ENCODE measurements at regions not wholly inside any gene's neighbourhood (a gene's known extent, or its start where the extent isn't known, plus 50 kb on each side); places are given as distances from the start of the nearest gene placed in this dataset.

DNA sequence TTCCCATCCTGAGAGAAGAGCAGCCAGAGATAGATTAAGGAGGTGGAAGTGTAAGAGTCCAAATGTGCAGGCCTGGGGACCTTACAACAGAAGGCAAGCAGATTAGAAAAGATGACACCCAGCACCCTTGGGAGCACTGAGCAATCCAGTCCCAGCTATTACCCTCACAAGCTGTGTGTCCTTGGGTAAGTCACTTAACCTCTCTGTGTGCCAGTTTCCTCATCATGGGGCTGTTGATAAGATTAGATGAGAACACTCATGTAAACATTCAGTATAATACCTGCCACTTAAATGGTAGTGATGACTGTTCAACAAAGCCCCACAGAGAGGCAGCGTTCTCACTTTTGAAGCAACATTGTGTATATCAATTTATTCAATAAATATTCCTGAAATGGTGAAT is 114.8 kb upstream of the CST7 start:
- no peak overlapping the region for H3K9ac ChIP-seq (ENCODE audit: low read depth, low read length, poor library complexity)
- H2AK5ac ChIP-seq (ENCODE audit: low read depth, low read length) = no peak overlapping the region
- H3K23ac ChIP-seq (ENCODE audit: low read depth, low read length, poor library complexity) = no peak overlapping the region
- H2BK5ac ChIP-seq (ENCODE audit: low read length) = no peak overlapping the region
- no peak overlapping the region for H2BK12ac ChIP-seq (ENCODE audit: low read length)
- no peak overlapping the region for H2BK120ac ChIP-seq (ENCODE audit: low read depth, low read length)
- H3K27me3 ChIP-seq (ENCODE audit: control insufficient read depth in 3 of 3, insufficient read depth in 3 of 3, low read depth in 1 of 3, low read length in 3 of 3) = no peaks in the 10 kb centered on the region
- no peak overlapping the region for H2BK15ac ChIP-seq (ENCODE audit: low read length)
- no peak overlapping the region for H4K91ac ChIP-seq (ENCODE audit: low read depth, low read length, poor library complexity)
- H3K14ac ChIP-seq (ENCODE audit: low read length) = no peak overlapping the region
- no peaks in the 10 kb centered on the region for H3K9me3 ChIP-seq (replicated peaks in 1 of 2; ENCODE audit: control insufficient read depth in 2 of 2, insufficient read depth in 1 of 2, low read depth in 1 of 2, low read length in 2 of 2)
- H3K4me2 ChIP-seq (ENCODE audit: insufficient read depth, low read length, poor library complexity, severe bottlenecking) = no peak overlapping the region
- no peak overlapping the region for H2AFZ ChIP-seq (ENCODE audit: low read length)
- no peaks in the 10 kb centered on the region for H3K36me3 ChIP-seq (replicated peaks in 1 of 2; ENCODE audit: control insufficient read depth in 2 of 2, insufficient read depth in 2 of 2, low read length in 2 of 2)
- no peaks in the 10 kb centered on the region for H3K79me1 ChIP-seq (ENCODE audit: low read depth, low read length)
- H3K18ac ChIP-seq (ENCODE audit: low read length) = no peak overlapping the region
- no peaks in the 10 kb centered on the region for H3K4me1 ChIP-seq (ENCODE audit: control insufficient read depth in 2 of 2, insufficient read depth in 1 of 2, low read depth in 1 of 2, low read length in 2 of 2)
- no CpG with 5 or more reads among the region's 1 CpG for WGBS, 2 donors (ENCODE audit: extremely low coverage in 2 of 2, insufficient read length in 2 of 2, insufficient replicate concordance in 1 of 2)
- no peak overlapping the region for H3K4ac ChIP-seq (ENCODE audit: low read length)
- no peak overlapping the region for H3K4me3 ChIP-seq (ENCODE audit: low read length in 2 of 2)
- DNase-seq (ENCODE audit: low spot score) = no peak
- no peak overlapping the region for H3K27ac ChIP-seq (replicated peaks; ENCODE audit: low read length)
- H4K8ac ChIP-seq (ENCODE audit: low read depth, low read length) = no peak overlapping the region

DNA sequence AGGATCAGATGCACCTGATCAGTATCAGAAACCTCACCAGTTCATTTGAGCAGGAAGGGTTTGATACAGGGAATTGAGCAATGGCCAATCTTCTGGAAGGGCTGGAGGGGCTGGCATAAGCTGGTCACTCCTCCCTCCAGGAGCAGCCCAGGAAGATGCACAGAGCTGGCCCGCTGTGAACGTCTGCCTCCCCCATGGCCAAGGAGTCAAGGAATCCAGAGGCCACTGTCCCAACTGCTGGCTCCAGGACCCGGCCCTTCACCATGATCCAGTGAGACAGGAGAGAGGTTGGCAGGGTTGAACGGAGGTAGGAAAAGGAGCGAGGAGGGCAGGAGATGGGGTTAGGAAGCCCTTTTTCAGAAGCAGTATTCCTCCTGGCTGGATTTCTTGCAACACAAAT is 113.9 kb upstream of the CST7 start:
- Histone ChIP-seq H3K4me2 (ENCODE audit: insufficient read depth, low read length, poor library complexity, severe bottlenecking) (no peak overlapping the region), H2BK15ac (ENCODE audit: low read length) (no peak overlapping the region), H3K79me1 (ENCODE audit: low read depth, low read length) (no peaks in the 10 kb centered on the region), H3K9ac (ENCODE audit: low read depth, low read length, poor library complexity) (no peak overlapping the region), H3K36me3 (replicated peaks in 1 of 2; ENCODE audit: control insufficient read depth in 2 of 2, insufficient read depth in 2 of 2, low read length in 2 of 2) (no peaks in the 10 kb centered on the region), H2BK120ac (ENCODE audit: low read depth, low read length) (no peak overlapping the region), H3K23ac (ENCODE audit: low read depth, low read length, poor library complexity) (no peak overlapping the region), H3K4me3 (ENCODE audit: low read length in 2 of 2) (no peak overlapping the region), H3K14ac (ENCODE audit: low read length) (no peak overlapping the region), H2AFZ (ENCODE audit: low read length) (no peak overlapping the region), H4K91ac (ENCODE audit: low read depth, low read length, poor library complexity) (no peak overlapping the region), H3K18ac (ENCODE audit: low read length) (no peak overlapping the region), H3K9me3 (replicated peaks in 1 of 2; ENCODE audit: control insufficient read depth in 2 of 2, insufficient read depth in 1 of 2, low read depth in 1 of 2, low read length in 2 of 2) (no peaks in the 10 kb centered on the region), H3K4me1 (ENCODE audit: control insufficient read depth in 2 of 2, insufficient read depth in 1 of 2, low read depth in 1 of 2, low read length in 2 of 2) (no peaks in the 10 kb centered on the region), H2AK5ac (ENCODE audit: low read depth, low read length) (no peak overlapping the region), H3K4ac (ENCODE audit: low read length) (no peak overlapping the region), H3K27me3 (ENCODE audit: control insufficient read depth in 3 of 3, insufficient read depth in 3 of 3, low read depth in 1 of 3, low read length in 3 of 3) (no peaks in the 10 kb centered on the region), H2BK12ac (ENCODE audit: low read length) (no peak overlapping the region), H3K27ac (replicated peaks; ENCODE audit: low read length) (no peak overlapping the region), H2BK5ac (ENCODE audit: low read length) (no peak overlapping the region), H4K8ac (ENCODE audit: low read depth, low read length) (no peak overlapping the region)
- WGBS, 2 donors (ENCODE audit: extremely low coverage in 2 of 2, insufficient read length in 2 of 2, insufficient replicate concordance in 1 of 2) = no CpG with 5 or more reads among the region's 5 CpGs
- no peak for DNase-seq (ENCODE audit: low spot score)

DNA sequence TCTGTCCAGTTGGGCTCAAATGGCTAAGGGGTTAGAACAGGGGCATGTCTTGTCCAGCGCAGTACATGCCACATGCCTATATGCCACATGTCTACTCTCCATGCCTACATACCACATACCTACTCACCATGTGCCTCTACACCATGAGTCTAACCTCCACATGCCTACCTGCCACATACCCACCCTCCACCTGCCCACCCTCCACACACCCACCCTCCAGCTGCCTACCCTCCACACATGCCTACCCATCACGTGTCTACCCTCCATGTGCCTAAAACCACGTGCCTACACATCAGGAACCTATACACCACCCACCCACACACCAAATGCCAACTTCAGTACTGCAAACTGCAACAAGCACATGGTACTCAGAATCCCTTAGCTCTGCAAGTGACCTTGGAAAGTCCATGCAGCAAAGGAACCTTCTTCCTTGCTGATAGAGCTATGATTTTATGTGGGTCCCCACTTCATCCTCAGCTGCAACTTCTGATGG is 113.0 kb upstream of the CST7 start:
- no peaks in the 10 kb centered on the region for H3K79me1 ChIP-seq (ENCODE audit: low read depth, low read length)
- H3K4me3 ChIP-seq (ENCODE audit: low read length in 2 of 2) = no peak overlapping the region
- H3K4ac ChIP-seq (ENCODE audit: low read length) = no peak overlapping the region
- H4K8ac ChIP-seq (ENCODE audit: low read depth, low read length) = no peak overlapping the region
- H2BK120ac ChIP-seq (ENCODE audit: low read depth, low read length) = no peak overlapping the region
- H3K18ac ChIP-seq (ENCODE audit: low read length) = no peak overlapping the region
- H2BK12ac ChIP-seq (ENCODE audit: low read length) = no peak overlapping the region
- no peak overlapping the region for H2AK5ac ChIP-seq (ENCODE audit: low read depth, low read length)
- no peak overlapping the region for H3K9ac ChIP-seq (ENCODE audit: low read depth, low read length, poor library complexity)
- H3K27me3 ChIP-seq (ENCODE audit: control insufficient read depth in 3 of 3, insufficient read depth in 3 of 3, low read depth in 1 of 3, low read length in 3 of 3) = no peaks in the 10 kb centered on the region
- H3K36me3 ChIP-seq (replicated peaks in 1 of 2; ENCODE audit: control insufficient read depth in 2 of 2, insufficient read depth in 2 of 2, low read length in 2 of 2) = no peaks in the 10 kb centered on the region
- no peak overlapping the region for H2BK5ac ChIP-seq (ENCODE audit: low read length)
- no CpG with 5 or more reads among the region's 3 CpGs for WGBS, 2 donors (ENCODE audit: extremely low coverage in 2 of 2, insufficient read length in 2 of 2, insufficient replicate concordance in 1 of 2)
- no peak overlapping the region for H4K91ac ChIP-seq (ENCODE audit: low read depth, low read length, poor library complexity)
- no peak overlapping the region for H3K14ac ChIP-seq (ENCODE audit: low read length)
- peak overlapping the region; percentile 15 for H2BK15ac ChIP-seq (ENCODE audit: low read length)
- H3K4me1 ChIP-seq (ENCODE audit: control insufficient read depth in 2 of 2, insufficient read depth in 1 of 2, low read depth in 1 of 2, low read length in 2 of 2) = no peaks in the 10 kb centered on the region
- H3K27ac ChIP-seq (replicated peaks; ENCODE audit: low read length) = no peak overlapping the region
- H2AFZ ChIP-seq (ENCODE audit: low read length) = no peak overlapping the region
- H3K23ac ChIP-seq (ENCODE audit: low read depth, low read length, poor library complexity) = no peak overlapping the region
- no peak for DNase-seq (ENCODE audit: low spot score)
- H3K9me3 ChIP-seq (replicated peaks in 1 of 2; ENCODE audit: control insufficient read depth in 2 of 2, insufficient read depth in 1 of 2, low read depth in 1 of 2, low read length in 2 of 2) = no peaks in the 10 kb centered on the region
- H3K4me2 ChIP-seq (ENCODE audit: insufficient read depth, low read length, poor library complexity, severe bottlenecking) = no peak overlapping the region

DNA sequence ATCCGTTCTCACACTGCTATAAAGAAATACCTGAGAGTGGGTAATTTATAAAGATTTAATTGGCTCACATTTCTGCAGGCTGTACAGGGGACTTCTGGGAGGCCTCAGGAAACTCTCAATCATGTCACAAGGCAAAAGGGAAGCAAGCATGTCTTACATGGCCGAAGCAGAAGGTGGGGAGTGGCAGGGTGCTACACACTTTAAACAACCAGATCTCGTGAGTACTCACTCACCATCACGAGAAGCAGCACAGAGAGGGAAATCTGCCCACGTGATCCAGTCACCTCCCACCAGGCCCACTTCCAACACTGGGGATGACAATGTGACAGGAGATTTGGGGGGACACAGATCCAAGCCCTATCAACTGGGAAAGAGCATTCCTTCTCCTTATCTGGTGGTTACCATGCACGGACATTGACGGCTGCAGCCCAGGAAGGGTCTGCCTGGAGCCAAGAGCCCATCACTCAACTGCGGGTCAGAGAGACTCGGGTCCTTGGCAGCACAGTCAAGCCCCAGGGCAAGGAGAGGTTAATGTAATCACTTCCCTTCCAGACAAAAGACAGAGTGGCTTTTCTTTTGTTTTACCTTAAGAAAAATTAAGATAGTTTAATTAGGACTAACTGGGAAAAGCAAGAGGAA is 112.3 kb upstream of the CST7 start:
- Histone ChIP-seq H2BK5ac (ENCODE audit: low read length) (no peak overlapping the region), H3K9me3 (replicated peaks in 1 of 2; ENCODE audit: control insufficient read depth in 2 of 2, insufficient read depth in 1 of 2, low read depth in 1 of 2, low read length in 2 of 2) (no peaks in the 10 kb centered on the region), H3K4me3 (ENCODE audit: low read length in 2 of 2) (no peak overlapping the region), H3K36me3 (replicated peaks in 1 of 2; ENCODE audit: control insufficient read depth in 2 of 2, insufficient read depth in 2 of 2, low read length in 2 of 2) (no peaks in the 10 kb centered on the region), H4K8ac (ENCODE audit: low read depth, low read length) (no peak overlapping the region), H4K91ac (ENCODE audit: low read depth, low read length, poor library complexity) (no peak overlapping the region), H3K18ac (ENCODE audit: low read length) (no peak overlapping the region), H3K27ac (replicated peaks; ENCODE audit: low read length) (no peak overlapping the region), H2BK15ac (ENCODE audit: low read length) (no peak overlapping the region), H3K9ac (ENCODE audit: low read depth, low read length, poor library complexity) (no peak overlapping the region), H3K14ac (ENCODE audit: low read length) (no peak overlapping the region), H3K4me1 (ENCODE audit: control insufficient read depth in 2 of 2, insufficient read depth in 1 of 2, low read depth in 1 of 2, low read length in 2 of 2) (no peaks in the 10 kb centered on the region), H3K4me2 (ENCODE audit: insufficient read depth, low read length, poor library complexity, severe bottlenecking) (no peak overlapping the region), H2BK12ac (ENCODE audit: low read length) (no peak overlapping the region), H3K27me3 (ENCODE audit: control insufficient read depth in 3 of 3, insufficient read depth in 3 of 3, low read depth in 1 of 3, low read length in 3 of 3) (no peaks in the 10 kb centered on the region), H3K23ac (ENCODE audit: low read depth, low read length, poor library complexity) (no peak overlapping the region), H3K79me1 (ENCODE audit: low read depth, low read length) (no peaks in the 10 kb centered on the region), H2AFZ (ENCODE audit: low read length) (no peak overlapping the region), H3K4ac (ENCODE audit: low read length) (no peak overlapping the region), H2BK120ac (ENCODE audit: low read depth, low read length) (no peak overlapping the region), H2AK5ac (ENCODE audit: low read depth, low read length) (no peak overlapping the region)
- WGBS, 2 donors (ENCODE audit: extremely low coverage in 2 of 2, insufficient read length in 2 of 2, insufficient replicate concordance in 1 of 2) = no CpG with 5 or more reads among the region's 9 CpGs
- no peak for DNase-seq (ENCODE audit: low spot score)
